ENCODE measurements at regions not wholly inside any gene's neighbourhood (a gene's known extent, or its start where the extent isn't known, plus 50 kb on each side); places are given as distances from the start of the nearest gene placed in this dataset.

- ATAC-seq (no peak), DNase-seq (no peak)
- Mint-ChIP-seq H3K9me3 (peaks cover 8 to 10% of the 10 kb centered on the region in 2 donors), H3K4me3 (no peak overlapping the region), H3K4me1 (no peaks in the 10 kb centered on the region), H3K27me3 (no peaks in the 10 kb centered on the region), H3K27ac (no peak overlapping the region)
Measured at GRCh38 chr18:34092796-34093195, 131.9 kb downstream of the NOL4 start.

- Mint-ChIP-seq H3K27me3 (no peaks in the 10 kb centered on the region), H3K27ac (no peak overlapping the region), H3K4me1 (no peaks in the 10 kb centered on the region), H3K9me3 (peaks cover 13 to 15% of the 10 kb centered on the region in 2 donors), H3K4me3 (no peak overlapping the region)
- DNase-seq (no peak), ATAC-seq (no peak)
Measured at GRCh38 chr18:34086370-34086769, 138.3 kb downstream of the NOL4 start.

GRCh38 chr18:34085140-34085739 is 139.5 kb downstream of the NOL4 start:
- Mint-ChIP-seq H3K4me3 (no peak overlapping the region), H3K27ac (no peak overlapping the region), H3K9me3 (peaks cover 8 to 12% of the 10 kb centered on the region in 2 donors), H3K4me1 (no peaks in the 10 kb centered on the region), H3K27me3 (no peaks in the 10 kb centered on the region)
- ATAC-seq (no peak), DNase-seq (no peak)

- ATAC-seq (no peak), DNase-seq (no peak)
- no peak overlapping the region for H3K27ac Mint-ChIP-seq
Measured at GRCh38 chr18:34084635-34085034, 140.1 kb downstream of the NOL4 start.

GRCh38 chr18:34083910-34084535 is 140.7 kb downstream of the NOL4 start:
- no peak overlapping the region for H3K27ac Mint-ChIP-seq
- peaks cover 8 to 21% of the 10 kb centered on the region in 2 donors for H3K9me3 Mint-ChIP-seq
- no peak for DNase-seq
- H3K27me3 Mint-ChIP-seq = no peaks in the 10 kb centered on the region
- H3K4me3 Mint-ChIP-seq = no peak overlapping the region
- H3K4me1 Mint-ChIP-seq = no peaks in the 10 kb centered on the region
- no peak for ATAC-seq

More at GRCh38 chr18:34084635-34085034, 140.1 kb downstream of the NOL4 start:
- Mint-ChIP-seq H3K9me3 (peaks cover 3 to 15% of the 10 kb centered on the region in 2 donors), H3K4me1 (no peaks in the 10 kb centered on the region), H3K27me3 (no peaks in the 10 kb centered on the region), H3K4me3 (no peak overlapping the region)

- ATAC-seq = no peak
- H3K9me3 Mint-ChIP-seq = peaks cover 5 to 14% of the 10 kb centered on the region in 2 donors
- no peak for DNase-seq
- no peak overlapping the region for H3K27ac Mint-ChIP-seq
- H3K4me3 Mint-ChIP-seq = no peak overlapping the region
- no peaks in the 10 kb centered on the region for H3K27me3 Mint-ChIP-seq
- H3K4me1 Mint-ChIP-seq = no peaks in the 10 kb centered on the region
Measured at GRCh38 chr18:34077599-34077998, 147.1 kb downstream of the NOL4 start.

- no peak for ATAC-seq
- peaks cover 5 to 14% of the 10 kb centered on the region in 2 donors for H3K9me3 Mint-ChIP-seq
- no peak overlapping the region for H3K4me3 Mint-ChIP-seq
- no peak for DNase-seq
- no peaks in the 10 kb centered on the region for H3K4me1 Mint-ChIP-seq
- no peak overlapping the region for H3K27ac Mint-ChIP-seq
- H3K27me3 Mint-ChIP-seq = no peaks in the 10 kb centered on the region
Measured at GRCh38 chr18:34075963-34076860, 148.5 kb downstream of the NOL4 start.

GRCh38 chr18:34061226-34061625 is 163.5 kb downstream of the NOL4 start:
- ATAC-seq (no peak), DNase-seq (no peak)
- Mint-ChIP-seq H3K27me3 (no peaks in the 10 kb centered on the region), H3K9me3 (peaks cover 7 to 10% of the 10 kb centered on the region in 2 donors), H3K4me3 (no peak overlapping the region), H3K4me1 (no peaks in the 10 kb centered on the region), H3K27ac (no peak overlapping the region)

GRCh38 chr18:34055227-34055626 is 169.5 kb downstream of the NOL4 start:
- Mint-ChIP-seq H3K9me3 (peaks cover 16 to 18% of the 10 kb centered on the region in 2 donors), H3K4me1 (no peaks in the 10 kb centered on the region), H3K27ac (no peak overlapping the region), H3K27me3 (no peaks in the 10 kb centered on the region), H3K4me3 (no peak overlapping the region)
- DNase-seq = no peak
- no peak for ATAC-seq

- peaks cover 4 to 6% of the 10 kb centered on the region in 2 donors for H3K9me3 Mint-ChIP-seq
- DNase-seq (no peak), ATAC-seq (no peak)
- H3K4me1 Mint-ChIP-seq = no peaks in the 10 kb centered on the region
- H3K27ac Mint-ChIP-seq = no peak overlapping the region
- no peak overlapping the region for H3K4me3 Mint-ChIP-seq
- no peaks in the 10 kb centered on the region for H3K27me3 Mint-ChIP-seq
Measured at GRCh38 chr18:34050661-34051060, 174.1 kb downstream of the NOL4 start.

- ATAC-seq (no peak), DNase-seq (no peak)
- Mint-ChIP-seq H3K4me1 (no peaks in the 10 kb centered on the region), H3K4me3 (no peak overlapping the region), H3K9me3 (peaks cover 0 to 3% of the 10 kb centered on the region in 2 donors), H3K27ac (no peak overlapping the region), H3K27me3 (no peaks in the 10 kb centered on the region)
Measured at GRCh38 chr18:34049511-34049910, 175.2 kb downstream of the NOL4 start.

- Mint-ChIP-seq H3K27ac (no peak overlapping the region), H3K9me3 (peaks cover 0 to 3% of the 10 kb centered on the region in 2 donors), H3K4me1 (no peaks in the 10 kb centered on the region), H3K4me3 (no peak overlapping the region), H3K27me3 (no peaks in the 10 kb centered on the region)
- ATAC-seq = no peak
- DNase-seq = no peak
Measured at GRCh38 chr18:34048423-34048822, 176.3 kb downstream of the NOL4 start.

- Mint-ChIP-seq H3K4me3 (no peak overlapping the region), H3K4me1 (no peaks in the 10 kb centered on the region)
- no peak for DNase-seq
Measured at GRCh38 chr18:34042423-34043146, 182.1 kb downstream of the NOL4 start.

GRCh38 chr18:34039611-34040010 is 185.1 kb downstream of the NOL4 start:
- Mint-ChIP-seq H3K4me3 (no peak overlapping the region), H3K9me3 (peaks cover 0 to 5% of the 10 kb centered on the region in 2 donors), H3K27me3 (no peaks in the 10 kb centered on the region), H3K4me1 (no peaks in the 10 kb centered on the region), H3K27ac (no peak overlapping the region)
- DNase-seq (no peak), ATAC-seq (no peak)

More at GRCh38 chr18:34042423-34043146, 182.1 kb downstream of the NOL4 start:
- H3K27me3 Mint-ChIP-seq = no peaks in the 10 kb centered on the region
- peaks cover 0 to 3% of the 10 kb centered on the region in 2 donors for H3K9me3 Mint-ChIP-seq
- H3K27ac Mint-ChIP-seq = no peak overlapping the region
- ATAC-seq = no peak

GRCh38 chr18:34039201-34039600 is 185.5 kb downstream of the NOL4 start:
- H3K4me3 Mint-ChIP-seq = no peak overlapping the region
- no peak for ATAC-seq

More at GRCh38 chr18:34039201-34039600, 185.5 kb downstream of the NOL4 start:
- H3K4me1 Mint-ChIP-seq = no peaks in the 10 kb centered on the region
- no peak overlapping the region for H3K27ac Mint-ChIP-seq
- peaks cover 2 to 4% of the 10 kb centered on the region in 2 donors for H3K9me3 Mint-ChIP-seq
- H3K27me3 Mint-ChIP-seq = no peaks in the 10 kb centered on the region
- no peak for DNase-seq
